ENCODE measurements at regions not wholly inside any gene's neighbourhood (a gene's known extent, or its start where the extent isn't known, plus 50 kb on each side); places are given as distances from the start of the nearest gene placed in this dataset.

DNA sequence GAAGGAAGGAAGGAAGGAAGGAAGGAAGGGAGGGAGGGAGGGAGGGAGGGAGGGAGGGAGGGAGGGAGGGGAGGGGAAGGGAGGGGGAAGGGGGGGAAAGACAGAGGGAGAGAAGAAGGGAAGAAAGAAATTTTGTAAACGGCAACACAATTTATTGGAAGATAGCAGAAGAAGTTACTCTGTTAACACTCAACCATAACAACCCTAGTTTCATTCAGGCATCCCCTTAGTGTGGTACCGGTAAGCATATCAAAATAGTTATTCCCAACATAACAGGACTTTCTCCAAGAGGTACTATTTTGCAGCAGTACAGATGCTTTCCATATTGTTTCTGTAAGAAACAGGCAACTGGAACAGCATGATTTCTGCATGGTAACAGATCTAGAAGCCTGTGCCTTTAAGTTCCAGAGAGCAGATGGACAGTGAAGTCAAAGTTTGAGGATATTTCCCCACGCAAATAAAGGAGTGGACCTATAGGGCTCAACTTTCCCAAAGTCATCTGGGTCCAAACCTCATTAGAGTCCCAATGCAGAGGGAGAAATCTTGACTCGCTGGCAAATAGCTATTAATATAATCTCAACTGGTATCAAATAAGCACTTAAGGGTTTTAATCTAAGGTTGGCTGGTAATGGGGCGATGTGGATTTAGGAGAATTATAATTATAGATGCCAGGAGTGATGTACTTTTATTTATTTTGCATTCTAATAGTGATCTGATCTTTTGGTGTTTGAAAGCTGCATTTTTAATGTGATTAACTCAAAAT lies 69.4 kb downstream of the TENT5A start:
- H3K27me3 ChIP-seq, result no peaks in the 10 kb centered on the region
- H3K4me1 ChIP-seq (ENCODE audit: control insufficient read depth in 1 of 2, insufficient read depth in 1 of 2, low read depth in 1 of 2, low read length in 1 of 2), result peaks cover 3 to 7% of the 10 kb centered on the region in 2 experiments
- TF ChIP-seq, protein P1, sequence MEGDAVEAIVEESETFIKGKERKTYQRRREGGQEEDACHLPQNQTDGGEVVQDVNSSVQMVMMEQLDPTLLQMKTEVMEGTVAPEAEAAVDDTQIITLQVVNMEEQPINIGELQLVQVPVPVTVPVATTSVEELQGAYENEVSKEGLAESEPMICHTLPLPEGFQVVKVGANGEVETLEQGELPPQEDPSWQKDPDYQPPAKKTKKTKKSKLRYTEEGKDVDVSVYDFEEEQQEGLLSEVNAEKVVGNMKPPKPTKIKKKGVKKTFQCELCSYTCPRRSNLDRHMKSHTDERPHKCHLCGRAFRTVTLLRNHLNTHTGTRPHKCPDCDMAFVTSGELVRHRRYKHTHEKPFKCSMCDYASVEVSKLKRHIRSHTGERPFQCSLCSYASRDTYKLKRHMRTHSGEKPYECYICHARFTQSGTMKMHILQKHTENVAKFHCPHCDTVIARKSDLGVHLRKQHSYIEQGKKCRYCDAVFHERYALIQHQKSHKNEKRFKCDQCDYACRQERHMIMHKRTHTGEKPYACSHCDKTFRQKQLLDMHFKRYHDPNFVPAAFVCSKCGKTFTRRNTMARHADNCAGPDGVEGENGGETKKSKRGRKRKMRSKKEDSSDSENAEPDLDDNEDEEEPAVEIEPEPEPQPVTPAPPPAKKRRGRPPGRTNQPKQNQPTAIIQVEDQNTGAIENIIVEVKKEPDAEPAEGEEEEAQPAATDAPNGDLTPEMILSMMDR (IDR thresholded peaks at IDR 0.05), result no peak
- no peak overlapping the region for H3K27ac ChIP-seq
- no peak overlapping the region for H3K4me3 ChIP-seq (ENCODE audit: low read depth in 1 of 2, low read length in 1 of 2)
- no peaks in the 10 kb centered on the region for H3K9me3 ChIP-seq
- H3K36me3 ChIP-seq, result no peaks in the 10 kb centered on the region

DNA sequence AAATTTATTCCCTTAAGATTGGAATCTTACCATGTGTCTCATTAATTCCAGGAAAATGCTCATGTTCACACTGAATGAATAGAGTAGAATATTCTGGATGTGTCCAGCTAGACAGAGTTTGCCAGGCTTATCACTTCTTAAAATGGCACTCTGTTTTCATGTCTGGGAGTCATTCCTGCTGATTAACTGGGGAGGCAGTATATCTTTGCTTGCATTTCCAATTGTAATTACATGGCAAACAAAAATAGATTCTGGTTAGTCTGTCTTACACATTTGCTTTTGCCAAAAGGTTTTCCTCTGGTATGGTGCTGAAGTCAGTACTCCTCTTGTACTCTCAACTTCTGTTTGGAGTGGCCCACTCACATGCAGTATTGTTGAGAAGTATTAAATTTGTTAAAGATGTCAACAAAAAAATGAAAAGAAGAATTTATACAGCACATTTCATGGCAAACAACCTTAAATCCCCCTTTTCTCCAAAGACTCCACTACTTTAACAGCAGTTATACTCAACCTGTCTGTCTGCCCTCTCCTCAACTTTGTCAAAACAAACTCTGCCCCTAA lies 70.2 kb downstream of the TENT5A start:
- Histone ChIP-seq H3K4me3 (ENCODE audit: low read depth in 1 of 2, low read length in 1 of 2) (no peak overlapping the region), H3K27me3 (no peaks in the 10 kb centered on the region), H3K4me1 (ENCODE audit: control insufficient read depth in 1 of 2, insufficient read depth in 1 of 2, low read depth in 1 of 2, low read length in 1 of 2) (peaks cover 3 to 7% of the 10 kb centered on the region in 2 experiments), H3K27ac (no peak overlapping the region), H3K9me3 (no peaks in the 10 kb centered on the region), H3K36me3 (no peaks in the 10 kb centered on the region)
- TF ChIP-seq, protein P1 (IDR thresholded peaks at IDR 0.05), result no peak

DNA sequence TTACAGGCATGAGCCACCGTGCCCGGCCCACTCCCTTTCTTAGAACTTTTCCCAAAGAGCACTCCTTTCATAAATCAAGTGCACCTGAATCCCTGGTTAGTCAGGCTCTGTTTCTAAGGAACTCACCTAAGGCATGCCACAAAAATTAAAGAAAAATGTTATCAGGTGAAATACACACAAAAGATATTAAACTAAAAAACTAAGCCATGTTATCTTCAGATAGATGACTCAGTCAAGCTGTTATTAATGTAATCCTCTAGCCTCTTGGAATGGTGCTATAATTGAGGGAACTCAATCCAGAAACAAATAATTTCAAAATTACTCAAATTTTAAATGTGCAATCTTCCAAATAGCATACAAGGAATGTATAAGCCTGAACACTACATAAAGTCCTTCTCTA lies 83.0 kb downstream of the TENT5A start:
- no peaks in the 10 kb centered on the region for H3K4me1 ChIP-seq (ENCODE audit: control insufficient read depth in 1 of 2, insufficient read depth in 1 of 2, low read depth in 1 of 2, low read length in 1 of 2)
- no peak overlapping the region for H3K4me3 ChIP-seq (ENCODE audit: low read depth in 1 of 2, low read length in 1 of 2)
- H3K36me3 ChIP-seq, result no peaks in the 10 kb centered on the region
- H3K9me3 ChIP-seq, result no peaks in the 10 kb centered on the region
- TF ChIP-seq, protein P1 (IDR thresholded peaks at IDR 0.05), result no peak
- H3K27ac ChIP-seq, result no peak overlapping the region
- H3K27me3 ChIP-seq, result no peaks in the 10 kb centered on the region

DNA sequence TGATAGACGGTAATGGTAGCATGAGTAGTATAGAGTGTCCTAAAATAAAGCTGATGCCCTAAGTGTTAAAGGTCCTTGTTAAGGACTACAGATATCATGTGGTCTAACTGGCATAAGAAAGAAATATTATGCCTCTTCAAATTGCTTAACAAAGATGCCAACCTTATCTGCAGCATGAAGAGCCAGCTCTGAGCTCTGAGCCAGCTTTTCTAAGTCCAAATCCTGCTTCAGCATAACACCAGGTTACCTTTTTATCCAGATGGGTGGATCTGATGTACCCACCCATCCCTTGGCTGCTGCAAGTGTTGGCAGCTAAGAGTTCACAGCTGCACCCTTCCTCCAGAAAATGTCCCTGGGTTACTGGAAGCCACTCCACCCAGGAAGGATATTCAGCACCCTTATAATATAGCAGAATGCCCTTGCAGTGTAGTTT lies 83.8 kb downstream of the TENT5A start:
- H3K4me1 ChIP-seq (ENCODE audit: control insufficient read depth in 1 of 2, insufficient read depth in 1 of 2, low read depth in 1 of 2, low read length in 1 of 2), result no peaks in the 10 kb centered on the region
- H3K27me3 ChIP-seq, result no peaks in the 10 kb centered on the region
- no peaks in the 10 kb centered on the region for H3K9me3 ChIP-seq
- H3K27ac ChIP-seq, result no peak overlapping the region
- no peak overlapping the region for H3K4me3 ChIP-seq (ENCODE audit: low read depth in 1 of 2, low read length in 1 of 2)
- no peaks in the 10 kb centered on the region for H3K36me3 ChIP-seq
- TF ChIP-seq, protein P1 (IDR thresholded peaks at IDR 0.05), result no peak

DNA sequence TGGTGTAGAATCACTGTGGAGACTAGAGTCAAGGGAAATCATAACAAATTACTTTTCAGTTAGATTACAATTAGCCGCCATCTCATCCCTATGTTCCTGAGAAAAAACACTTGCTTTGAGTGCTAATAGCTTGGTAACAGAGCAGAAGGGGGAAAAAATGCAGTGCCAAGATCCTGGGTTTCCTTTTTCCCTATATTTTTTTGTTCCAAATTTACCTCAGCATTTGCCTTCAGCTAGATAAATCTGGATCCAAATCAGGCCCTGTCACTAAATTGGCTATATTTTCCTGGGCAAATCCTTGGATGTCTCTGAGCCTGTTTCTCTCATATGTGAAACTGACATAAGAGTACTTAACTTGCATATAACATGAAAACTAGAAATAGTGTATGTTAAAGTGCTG lies 86.0 kb downstream of the TENT5A start:
- Histone ChIP-seq H3K4me3 (ENCODE audit: low read depth in 1 of 2, low read length in 1 of 2) (no peak overlapping the region), H3K27me3 (no peaks in the 10 kb centered on the region), H3K9me3 (no peaks in the 10 kb centered on the region), H3K36me3 (no peaks in the 10 kb centered on the region), H3K4me1 (ENCODE audit: control insufficient read depth in 1 of 2, insufficient read depth in 1 of 2, low read depth in 1 of 2, low read length in 1 of 2) (no peaks in the 10 kb centered on the region), H3K27ac (no peak overlapping the region)
- TF ChIP-seq, protein P1 (IDR thresholded peaks at IDR 0.05), result no peak

All from neutrophil (primary cell).